ENCODE measurements at regions not wholly inside any gene's neighbourhood (a gene's known extent, or its start where the extent isn't known, plus 50 kb on each side); places are given as distances from the start of the nearest gene placed in this dataset.
"Not testable (repeated sequence)": the region's sequence is repeated elsewhere in the genome, so short reads cannot be mapped to it uniquely, and the experiment has no call there.

GRCh38 chr9:67339216-67339615, 346.9 kb upstream of the SPATA31A3 start:
- not testable (repeated sequence) for TF ChIP-seq CTCF, POLR2A (IDR thresholded peaks at IDR 0.05)

Data from heart left ventricle (tissue), 13 donors.